Psoas muscle (tissue), 7 donors: ENCODE measurements at regions not wholly inside any gene's neighbourhood (a gene's known extent, or its start where the extent isn't known, plus 50 kb on each side); places are given as distances from the start of the nearest gene placed in this dataset.

Experiments used
- ATAC-seq, 4 donors: fragments of 200-7000 bp; cut with Tn5 transposase; one replicate each; pipeline ENCODE4 v1.9.1; 2020; ENCODE audit warnings: moderate library complexity in 3 of 4, mild to moderate bottlenecking in 2 of 4
- DNase-seq, 2 donors: peaks; one replicate each; pipeline ENCODE4 v3.0.0-alpha.2; 2020
- H3K27ac ChIP-seq: fragments of 200-600 bp; one replicate; pipeline ENCODE4 v1.8.0; 2022
- H3K27me3 ChIP-seq, 3 donors: fragments of 200-600 bp in 1 of 3; one replicate each; pipeline versions ENCODE4 v1.6.1 to v1.8.0; 2013 to 2022; ENCODE audit warnings: low read length in 2 of 3, mild to moderate bottlenecking in 2 of 3, moderate library complexity in 1 of 3; ENCODE audit not compliant: insufficient read depth in 3 of 3
- H3K36me3 ChIP-seq, 2 donors: fragments of 200-600 bp in 1 of 2; one replicate each; pipeline versions ENCODE4 v1.6.1 to v1.8.0; 2013 to 2022; ENCODE audit warnings: low read depth in 1 of 2, mild to moderate bottlenecking in 1 of 2, moderate library complexity in 1 of 2; ENCODE audit not compliant: insufficient read depth in 1 of 2
- H3K4me1 ChIP-seq: fragments of 200-600 bp; one replicate; pipeline ENCODE4 v1.8.0; 2022
- H3K4me3 ChIP-seq: fragments of 200-600 bp; one replicate; pipeline ENCODE4 v1.8.0; 2022; ENCODE audit warnings: mild to moderate bottlenecking
- H3K9me3 ChIP-seq: fragments of 200-600 bp; one replicate; pipeline ENCODE4 v1.8.0; 2022
- WGBS, 3 donors: extraction: QIAGEN DNeasy Blood & Tissue Kit; methylation state at CpG; one replicate each; pipeline versions ENCODE4 v1.1.6 to v1.1.7; 2013; 5-methylcytosine and 5-hydroxymethylcytosine counted together
- intact Hi-C, 2 donors: fragments of 100-400 bp; cut with DNase I; formaldehyde crosslinking; loops; one replicate each; pipeline versions ENCODE4 v1.11.0 to v1.14.2; 2022
- TF ChIP-seq, protein P1 (sequence below): fragments of 200-600 bp; IDR thresholded peaks from one replicate; pipeline ENCODE4 v1.8.0; 2022; ENCODE audit warnings: antibody characterized with exemption
- donor health status: healthy with polysubstance abuse.
- donor health status: DM: no; HTN: no; CAD: no; lungs with moderate emphysema.
- donor health status: Bipolar disorder and iron deficiency.
- donor health status: healthy.
- donor health status: DM: yes; HTN: yes; CAD: no.
- donor health status: DM: no; HTN: no; CAD: no.
- donor health status: DM: yes; HTN: yes; CAD: no.

DNA sequence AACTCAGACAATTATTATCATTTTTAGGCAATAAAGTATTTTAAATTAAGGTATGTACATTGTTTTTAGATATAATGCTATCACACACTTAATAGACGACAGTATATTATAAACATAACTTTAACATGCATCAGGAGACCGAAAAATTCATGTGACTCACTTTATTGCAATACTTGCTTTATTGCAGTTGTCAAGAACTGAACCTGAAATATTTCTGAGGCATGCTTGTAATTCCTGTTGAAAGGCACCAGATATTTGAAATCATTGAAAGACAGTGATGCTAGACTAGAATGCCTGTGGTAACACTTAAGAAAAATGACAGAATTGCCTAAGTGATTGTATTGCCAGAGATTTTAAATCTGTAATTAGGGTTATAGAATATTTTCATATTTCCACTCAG, 175.6 kb upstream of the MAGEB2 start:
- Histone ChIP-seq H3K4me3 (no peak overlapping the region), H3K9me3 (no peaks in the 10 kb centered on the region), H3K27me3 (no peaks in the 10 kb centered on the region), H3K4me1 (no peaks in the 10 kb centered on the region), H3K36me3 (no peaks in the 10 kb centered on the region), H3K27ac (no peak overlapping the region)
- no peak for ATAC-seq
- WGBS, 3 donors = 64 to 80% (median 80%) methylated on average over 2 of the region's 2 CpGs
- intact Hi-C loops = no loop called here
- no peak for DNase-seq
- TF ChIP-seq, protein P1, sequence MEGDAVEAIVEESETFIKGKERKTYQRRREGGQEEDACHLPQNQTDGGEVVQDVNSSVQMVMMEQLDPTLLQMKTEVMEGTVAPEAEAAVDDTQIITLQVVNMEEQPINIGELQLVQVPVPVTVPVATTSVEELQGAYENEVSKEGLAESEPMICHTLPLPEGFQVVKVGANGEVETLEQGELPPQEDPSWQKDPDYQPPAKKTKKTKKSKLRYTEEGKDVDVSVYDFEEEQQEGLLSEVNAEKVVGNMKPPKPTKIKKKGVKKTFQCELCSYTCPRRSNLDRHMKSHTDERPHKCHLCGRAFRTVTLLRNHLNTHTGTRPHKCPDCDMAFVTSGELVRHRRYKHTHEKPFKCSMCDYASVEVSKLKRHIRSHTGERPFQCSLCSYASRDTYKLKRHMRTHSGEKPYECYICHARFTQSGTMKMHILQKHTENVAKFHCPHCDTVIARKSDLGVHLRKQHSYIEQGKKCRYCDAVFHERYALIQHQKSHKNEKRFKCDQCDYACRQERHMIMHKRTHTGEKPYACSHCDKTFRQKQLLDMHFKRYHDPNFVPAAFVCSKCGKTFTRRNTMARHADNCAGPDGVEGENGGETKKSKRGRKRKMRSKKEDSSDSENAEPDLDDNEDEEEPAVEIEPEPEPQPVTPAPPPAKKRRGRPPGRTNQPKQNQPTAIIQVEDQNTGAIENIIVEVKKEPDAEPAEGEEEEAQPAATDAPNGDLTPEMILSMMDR = no peak

DNA sequence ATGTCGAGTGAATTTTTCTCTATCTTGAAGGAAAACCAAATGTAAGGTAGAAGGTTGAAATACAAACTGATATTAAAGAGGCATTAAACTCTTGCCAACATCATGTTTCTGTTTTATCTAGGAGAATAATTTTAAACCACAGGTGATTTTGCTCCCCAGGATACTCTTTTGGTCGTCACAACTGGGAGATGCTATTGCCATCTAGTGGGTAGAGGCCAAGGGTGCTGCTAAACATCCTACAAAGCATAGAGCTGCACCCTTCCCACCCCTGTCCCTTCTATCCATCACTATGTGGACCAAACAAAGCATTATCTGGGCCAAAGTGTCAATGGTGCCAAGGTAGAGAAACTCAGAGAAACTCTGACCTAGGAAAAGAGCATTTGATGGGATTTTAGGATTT, 154.6 kb upstream of the MAGEB2 start:
- TF ChIP-seq, protein P1 = no peak
- Histone ChIP-seq H3K27me3 (peaks cover 0 to 4% (median 0%) of the 10 kb centered on the region in 3 donors), H3K27ac (no peak overlapping the region), H3K4me3 (no peak overlapping the region), H3K4me1 (no peaks in the 10 kb centered on the region), H3K9me3 (no peaks in the 10 kb centered on the region), H3K36me3 (no peaks in the 10 kb centered on the region)
- ATAC-seq (no peak), DNase-seq (no peak)
- intact Hi-C loops = no loop called here
- 39 to 49% (median 46%) methylated on average over 2 of the region's 2 CpGs for WGBS, 3 donors

GRCh38 chrX:30065226-30065625, 150.1 kb upstream of the MAGEB2 start:
- H3K4me1 ChIP-seq = no peaks in the 10 kb centered on the region
- TF ChIP-seq, protein P1 = no peak
- no peaks in the 10 kb centered on the region for H3K36me3 ChIP-seq
- no peak overlapping the region for H3K4me3 ChIP-seq
- ATAC-seq (no peak), DNase-seq (no peak)
- H3K27me3 ChIP-seq = no peaks in the 10 kb centered on the region
- WGBS, 3 donors = 31 to 50% (median 49%) methylated on average over 2 of the region's 2 CpGs
- no peaks in the 10 kb centered on the region for H3K9me3 ChIP-seq
- intact Hi-C loops = no loop called here
- no peak overlapping the region for H3K27ac ChIP-seq

DNA sequence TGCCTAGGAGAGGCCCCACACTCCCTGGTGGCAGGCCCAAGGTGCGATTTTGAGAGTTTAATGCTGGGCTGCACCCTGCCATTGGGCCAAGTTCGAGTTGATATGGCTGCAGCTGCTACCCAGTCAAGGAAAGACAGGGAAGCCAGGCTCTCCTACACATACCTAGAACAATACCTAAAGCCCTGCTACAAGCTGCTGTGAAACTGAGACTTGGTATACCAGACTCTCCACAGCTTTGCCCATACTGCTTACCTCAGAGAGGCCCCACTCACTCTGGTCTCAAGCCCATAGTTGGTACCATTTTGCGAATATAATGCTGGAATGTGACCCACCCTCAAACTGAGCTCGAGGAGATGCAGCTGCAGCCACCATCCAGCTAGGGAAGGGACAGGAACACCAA, 147.7 kb upstream of the MAGEB2 start:
- intact Hi-C loops = no loop called here
- WGBS, 3 donors = 50 to 71% (median 60%) methylated on average over 3 to 4 of the region's 4 CpGs
- Histone ChIP-seq H3K9me3 (no peaks in the 10 kb centered on the region), H3K4me1 (no peaks in the 10 kb centered on the region), H3K27ac (no peak overlapping the region), H3K27me3 (no peaks in the 10 kb centered on the region), H3K4me3 (no peak overlapping the region), H3K36me3 (no peaks in the 10 kb centered on the region)
- DNase-seq = no peak
- no peak for ATAC-seq
- TF ChIP-seq, protein P1 = no peak

DNA sequence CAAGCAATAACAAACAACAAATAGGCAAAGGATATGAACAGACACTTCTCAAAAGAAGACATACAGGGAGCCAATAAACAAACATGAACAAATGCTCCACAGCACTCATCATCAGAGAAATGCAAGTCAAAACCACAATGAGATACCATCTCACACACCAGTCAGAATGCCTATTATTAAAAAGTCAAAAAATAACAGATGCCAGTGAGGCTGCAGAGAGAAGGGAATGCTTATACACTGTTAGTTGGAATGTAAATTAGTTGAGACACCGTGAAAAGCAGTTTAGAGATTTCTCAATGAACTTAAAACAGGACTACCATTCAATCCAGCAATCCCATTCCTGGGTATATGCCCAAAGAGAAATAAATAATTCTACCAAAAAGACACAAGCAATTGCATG, 129.8 kb upstream of the MAGEB2 start:
- WGBS, 3 donors = 50 to 59% (median 54%) methylated on average over 1 of the region's 1 CpG
- TF ChIP-seq, protein P1 = no peak
- H3K9me3 ChIP-seq = no peaks in the 10 kb centered on the region
- H3K36me3 ChIP-seq = no peaks in the 10 kb centered on the region
- ATAC-seq = no peak
- H3K4me3 ChIP-seq = no peak overlapping the region
- DNase-seq = no peak
- intact Hi-C loops = no loop called here
- no peaks in the 10 kb centered on the region for H3K4me1 ChIP-seq
- no peak overlapping the region for H3K27ac ChIP-seq
- no peaks in the 10 kb centered on the region for H3K27me3 ChIP-seq
